ENCODE measurements at regions not wholly inside any gene's neighbourhood (a gene's known extent, or its start where the extent isn't known, plus 50 kb on each side); places are given as distances from the start of the nearest gene placed in this dataset.

DNA sequence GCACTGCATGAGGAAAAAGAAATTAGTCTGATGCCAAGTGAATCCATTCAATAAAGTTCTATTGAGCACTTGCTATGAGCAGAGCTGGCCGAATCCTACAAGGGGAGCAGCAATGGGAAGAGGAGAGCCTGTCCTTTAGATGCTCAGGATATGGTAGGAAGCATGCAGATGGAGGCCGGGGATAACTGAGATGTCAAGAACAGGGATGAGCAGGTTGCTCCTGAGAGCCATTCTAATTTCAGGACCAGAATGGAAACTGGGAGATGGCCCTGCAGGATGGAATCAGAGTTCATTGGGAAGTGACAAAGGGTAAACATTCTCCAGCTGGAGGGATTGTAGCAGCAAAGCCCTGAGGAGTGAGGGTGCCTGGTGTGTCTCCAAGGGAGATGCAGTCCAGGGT, 88.0 kb downstream of the CBLN1 start:
- TF ChIP-seq POLR2A (IDR thresholded peaks at IDR 0.05): no peak
- TF ChIP-seq, protein P1, sequence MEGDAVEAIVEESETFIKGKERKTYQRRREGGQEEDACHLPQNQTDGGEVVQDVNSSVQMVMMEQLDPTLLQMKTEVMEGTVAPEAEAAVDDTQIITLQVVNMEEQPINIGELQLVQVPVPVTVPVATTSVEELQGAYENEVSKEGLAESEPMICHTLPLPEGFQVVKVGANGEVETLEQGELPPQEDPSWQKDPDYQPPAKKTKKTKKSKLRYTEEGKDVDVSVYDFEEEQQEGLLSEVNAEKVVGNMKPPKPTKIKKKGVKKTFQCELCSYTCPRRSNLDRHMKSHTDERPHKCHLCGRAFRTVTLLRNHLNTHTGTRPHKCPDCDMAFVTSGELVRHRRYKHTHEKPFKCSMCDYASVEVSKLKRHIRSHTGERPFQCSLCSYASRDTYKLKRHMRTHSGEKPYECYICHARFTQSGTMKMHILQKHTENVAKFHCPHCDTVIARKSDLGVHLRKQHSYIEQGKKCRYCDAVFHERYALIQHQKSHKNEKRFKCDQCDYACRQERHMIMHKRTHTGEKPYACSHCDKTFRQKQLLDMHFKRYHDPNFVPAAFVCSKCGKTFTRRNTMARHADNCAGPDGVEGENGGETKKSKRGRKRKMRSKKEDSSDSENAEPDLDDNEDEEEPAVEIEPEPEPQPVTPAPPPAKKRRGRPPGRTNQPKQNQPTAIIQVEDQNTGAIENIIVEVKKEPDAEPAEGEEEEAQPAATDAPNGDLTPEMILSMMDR (IDR thresholded peaks at IDR 0.05): no peak
